Hematopoietic multipotent progenitor cell (in vitro differentiated cells): ENCODE measurements at regions not wholly inside any gene's neighbourhood (a gene's known extent, or its start where the extent isn't known, plus 50 kb on each side); places are given as distances from the start of the nearest gene placed in this dataset.

Experiments
- DNase-seq, 3 donors: peaks; one replicate each; pipeline ENCODE4 v3.0.0-alpha.2; 2011 to 2015; ENCODE audit warnings: low read depth in 2 of 3, low spot score in 2 of 3

DNA sequence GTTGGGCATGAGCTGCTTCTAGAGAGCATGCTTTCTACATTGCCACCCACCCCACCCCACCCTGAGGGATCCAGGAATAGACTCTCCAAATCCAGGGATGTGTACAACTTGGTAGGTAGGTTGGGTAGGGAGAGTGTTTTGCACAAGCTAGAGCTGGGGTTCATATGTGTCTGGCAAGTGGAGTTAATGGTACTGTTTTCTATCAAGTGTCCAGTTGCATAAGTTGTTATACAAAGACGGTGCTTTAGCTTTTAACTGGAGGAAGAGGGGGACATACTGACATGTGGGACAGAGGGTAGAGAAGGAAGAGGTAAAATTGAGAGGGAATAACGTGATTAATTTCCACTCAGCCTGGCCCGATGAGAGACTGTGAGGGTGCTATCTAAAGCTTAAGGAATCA, 51.0 kb upstream of the TNC start:
- no peak for DNase-seq

DNA sequence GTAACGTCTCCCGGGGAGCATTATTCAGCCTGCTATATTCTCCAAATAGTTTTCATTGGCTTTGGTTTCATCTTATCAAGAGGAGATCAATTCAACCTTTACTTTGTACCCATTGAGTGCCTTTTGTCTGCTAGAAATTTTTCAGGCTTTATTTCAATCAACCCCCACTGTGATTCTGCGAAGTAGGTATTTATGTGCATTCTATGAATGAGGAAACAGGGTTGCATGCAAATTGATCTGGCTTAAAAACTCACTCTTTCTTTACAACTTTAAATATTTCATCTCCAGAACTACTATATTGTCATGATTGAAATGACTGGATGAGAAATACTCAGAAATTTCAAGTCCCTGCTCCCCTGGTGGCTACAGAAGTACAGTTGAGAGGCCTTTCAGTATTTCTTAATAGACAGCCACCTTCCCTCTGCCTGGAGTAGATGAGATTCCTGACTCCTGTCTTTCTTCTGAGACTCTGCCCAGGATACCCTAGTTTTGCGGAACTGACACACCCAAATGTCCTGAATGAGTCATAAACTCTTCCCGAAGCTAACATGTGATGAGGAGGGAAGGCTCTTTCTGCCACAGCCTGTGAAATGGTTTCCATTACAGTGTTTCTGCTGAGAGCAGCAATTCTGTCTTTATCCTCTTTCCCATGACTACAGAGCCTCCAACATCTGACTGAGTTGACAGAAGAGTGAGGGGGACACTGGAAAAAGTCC, 52.6 kb upstream of the TNC start:
- DNase-seq = no peak

DNA sequence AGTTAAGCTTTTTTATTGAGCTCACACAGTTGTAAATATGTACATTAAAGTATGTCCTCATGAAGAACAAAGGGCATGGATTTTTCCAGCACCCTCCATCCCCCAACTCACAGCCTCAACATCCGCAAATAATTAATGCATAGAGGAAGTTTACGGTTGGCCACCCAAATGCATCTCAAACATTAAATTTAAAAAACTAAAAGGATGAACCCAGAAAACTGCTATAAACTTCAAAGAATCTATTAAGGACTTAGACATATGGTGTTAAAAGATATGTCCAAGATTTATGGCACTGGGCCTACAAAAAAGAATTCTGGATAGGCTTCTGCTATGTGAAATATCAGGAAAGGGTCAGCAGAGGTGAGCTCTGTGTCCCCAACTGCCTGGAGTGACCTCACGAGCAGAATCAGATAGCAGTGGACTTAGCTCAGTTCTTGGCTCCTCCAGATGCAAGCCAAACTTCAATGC, 54.0 kb upstream of the TNC start:
- DNase-seq = no peak

DNA sequence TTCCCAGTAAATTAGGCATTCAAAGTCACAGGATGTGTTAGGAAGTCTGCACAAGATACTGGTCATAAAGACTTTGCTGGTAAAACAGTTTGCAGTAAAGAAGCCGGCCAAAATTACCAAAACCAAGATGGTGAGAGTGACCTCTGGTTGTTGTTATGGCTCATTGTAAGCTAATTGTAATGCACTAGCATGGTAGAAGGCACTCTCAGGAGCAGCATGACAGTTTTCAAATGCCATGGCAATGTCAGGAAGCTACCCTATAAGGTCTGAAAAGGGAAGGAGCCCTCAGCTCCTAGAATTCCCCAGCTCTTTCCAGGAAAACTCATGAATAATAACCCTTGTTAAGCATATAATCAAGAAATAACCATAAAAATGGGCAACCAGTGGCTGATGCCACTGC, 64.3 kb upstream of the TNC start:
- no peak for DNase-seq

DNA sequence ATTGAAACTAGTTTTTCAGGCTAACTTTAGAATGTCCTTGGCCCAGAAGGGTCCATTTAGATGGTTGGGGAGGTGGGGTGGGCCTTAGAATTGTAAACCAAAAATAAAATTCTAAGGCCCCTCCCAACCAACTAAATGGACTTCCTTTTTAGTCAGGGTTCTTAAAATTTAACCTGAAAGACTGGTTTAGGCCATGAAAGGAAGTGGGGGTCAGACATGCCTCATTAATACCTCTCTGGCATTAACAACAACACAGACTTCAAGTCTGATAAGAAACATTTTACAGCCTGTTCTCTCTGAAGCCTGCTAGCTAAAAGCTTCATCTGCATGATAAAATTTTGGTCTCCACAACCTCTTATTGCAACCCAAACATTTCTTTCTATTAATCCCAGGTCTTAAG, 65.5 kb upstream of the TNC start:
- no peak for DNase-seq

DNA sequence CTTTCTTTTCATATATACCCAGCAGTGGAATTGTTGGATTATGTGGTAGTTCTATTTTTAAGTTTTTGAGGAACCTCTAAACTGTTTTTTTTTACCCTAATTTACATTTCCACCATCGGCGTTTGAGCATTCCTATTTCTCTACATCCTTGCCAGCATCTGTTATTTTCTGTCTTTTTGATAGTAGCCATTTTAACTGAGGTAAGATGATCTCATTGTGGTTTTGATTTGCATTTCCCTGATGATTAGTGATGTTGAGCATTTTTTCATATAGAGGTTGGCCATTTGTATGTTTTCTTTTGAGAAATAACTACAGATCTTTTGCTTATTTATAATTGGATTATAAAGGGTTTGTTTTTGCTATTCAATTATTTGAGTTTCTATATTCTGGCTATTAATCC, 71.7 kb upstream of the TNC start:
- no peak for DNase-seq

DNA sequence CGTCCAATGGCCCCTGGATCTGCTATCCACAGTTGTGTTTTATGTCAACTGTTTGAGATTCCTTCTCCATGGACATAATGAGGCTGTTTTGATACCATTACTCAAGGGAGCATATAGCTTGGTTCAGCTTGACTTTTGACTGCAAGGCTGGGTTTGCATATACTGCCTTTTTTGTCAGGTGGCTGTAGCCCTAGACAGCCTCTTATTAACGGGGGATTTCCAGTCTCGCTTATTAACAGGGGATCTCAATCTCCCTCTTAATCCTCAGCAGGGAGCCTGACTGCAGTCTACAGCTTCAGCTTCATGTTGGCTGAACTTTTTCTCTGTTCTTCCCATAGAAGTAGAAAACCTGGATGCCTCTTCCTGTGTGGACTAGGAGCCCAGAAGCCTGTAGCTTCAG, 73.7 kb upstream of the TNC start:
- no peak for DNase-seq

DNA sequence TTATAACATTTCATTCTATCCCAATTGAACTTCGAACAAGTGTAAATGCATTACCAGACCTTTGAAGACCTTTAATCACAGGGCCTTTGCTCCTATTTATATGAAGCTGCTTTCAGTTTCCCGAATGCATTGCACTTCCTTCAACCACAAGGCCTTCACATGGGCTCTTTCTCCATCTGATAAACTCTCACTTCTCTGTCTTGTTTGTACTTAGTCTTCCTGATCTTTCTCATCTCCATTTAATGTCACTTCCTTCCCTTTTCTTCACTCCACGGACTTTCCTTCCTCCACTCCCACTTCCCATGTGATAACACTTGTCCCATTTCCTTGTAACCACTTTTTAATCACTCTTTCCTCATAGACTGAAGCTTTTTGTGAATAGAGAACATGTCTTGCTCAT, 74.3 kb upstream of the TNC start:
- DNase-seq = no peak

DNA sequence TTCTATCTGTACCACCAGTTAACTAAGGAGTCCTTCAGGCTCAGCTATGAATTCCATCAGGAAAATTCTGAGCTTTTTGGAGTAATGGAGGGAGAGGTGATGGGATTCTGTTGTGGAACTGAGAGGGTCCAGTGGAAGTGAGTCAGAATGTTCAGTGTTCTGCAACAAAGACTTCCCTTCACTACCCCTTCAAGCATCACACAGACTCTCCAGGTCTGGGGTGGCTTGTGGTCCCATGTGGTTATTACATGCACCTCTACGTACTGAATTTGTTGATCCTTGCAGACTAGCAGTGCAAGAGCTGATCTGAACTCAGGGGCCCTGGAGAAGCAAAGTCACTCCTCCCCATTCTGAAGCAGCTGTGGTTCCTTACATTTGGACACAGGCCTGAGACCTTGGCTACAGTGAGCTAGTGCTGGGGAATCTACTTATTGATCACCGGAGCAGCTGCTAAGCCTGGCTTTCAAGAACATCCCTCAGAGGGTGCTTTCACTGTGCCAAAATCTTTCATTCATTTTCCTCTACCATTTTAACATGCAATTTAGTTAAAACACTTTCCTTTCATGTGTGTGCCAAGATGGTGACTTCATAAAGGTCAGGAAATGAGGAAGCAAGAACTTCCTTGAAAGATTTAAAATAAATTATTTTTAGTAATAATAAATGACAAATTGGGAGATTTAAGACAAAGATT, 75.0 kb upstream of the TNC start:
- no peak for DNase-seq

DNA sequence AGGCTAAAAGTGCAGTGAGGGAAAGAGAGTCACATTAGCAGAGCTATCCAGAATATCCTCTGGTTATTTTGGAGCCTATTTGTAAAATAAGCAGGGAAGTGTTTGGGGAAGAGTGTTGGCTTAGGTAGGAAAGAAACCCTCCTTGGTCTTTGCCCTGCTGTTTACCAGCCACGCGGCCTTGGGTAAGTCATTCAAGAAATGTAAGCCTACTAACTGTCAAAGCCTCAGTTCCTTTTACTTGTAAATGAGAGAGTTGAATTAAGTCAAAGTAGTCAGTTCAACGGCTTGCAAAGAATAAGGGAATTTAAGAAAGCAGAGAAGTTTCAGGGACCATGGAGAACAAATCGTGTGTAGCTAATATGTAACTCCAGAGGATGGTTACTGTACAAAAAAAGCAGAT, 75.8 kb upstream of the TNC start:
- no peak for DNase-seq

DNA sequence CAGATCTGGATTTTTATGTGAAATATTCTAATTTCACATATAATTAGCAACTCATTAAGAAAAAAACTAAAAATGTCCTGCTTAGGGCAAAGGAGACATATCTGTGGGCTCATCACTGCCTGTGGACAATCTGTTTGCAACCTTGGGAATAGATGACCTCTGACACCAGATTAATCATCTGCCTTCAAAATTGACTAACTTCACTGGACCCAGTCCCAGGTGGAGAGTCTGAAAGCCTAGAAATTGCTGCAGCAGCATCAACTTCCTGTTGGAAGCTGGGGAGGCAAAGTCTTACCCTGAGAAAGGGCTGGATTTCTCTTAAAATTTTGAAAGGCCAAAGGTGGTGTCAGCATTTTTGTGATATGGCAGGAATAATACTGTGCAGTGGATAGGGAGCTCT, 76.3 kb upstream of the TNC start:
- DNase-seq = no peak

DNA sequence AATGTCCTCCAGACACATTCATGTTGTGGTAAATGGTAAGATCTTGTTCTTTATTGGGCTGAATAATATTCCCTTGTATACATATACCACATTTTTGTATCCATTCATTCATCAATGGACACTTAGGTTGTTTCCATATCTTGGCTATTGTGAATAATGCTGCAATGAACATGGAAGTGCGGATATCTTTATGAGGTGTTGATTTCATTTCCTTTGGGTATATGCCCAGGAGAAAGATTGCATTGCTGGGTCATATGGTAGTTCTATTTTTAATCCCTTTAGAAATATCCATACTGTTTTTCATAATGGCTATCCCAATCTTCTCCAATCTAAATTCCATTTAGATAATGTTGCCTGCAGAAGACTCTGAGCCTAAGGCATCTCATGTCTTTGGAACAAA, 78.0 kb upstream of the TNC start:
- no peak for DNase-seq

DNA sequence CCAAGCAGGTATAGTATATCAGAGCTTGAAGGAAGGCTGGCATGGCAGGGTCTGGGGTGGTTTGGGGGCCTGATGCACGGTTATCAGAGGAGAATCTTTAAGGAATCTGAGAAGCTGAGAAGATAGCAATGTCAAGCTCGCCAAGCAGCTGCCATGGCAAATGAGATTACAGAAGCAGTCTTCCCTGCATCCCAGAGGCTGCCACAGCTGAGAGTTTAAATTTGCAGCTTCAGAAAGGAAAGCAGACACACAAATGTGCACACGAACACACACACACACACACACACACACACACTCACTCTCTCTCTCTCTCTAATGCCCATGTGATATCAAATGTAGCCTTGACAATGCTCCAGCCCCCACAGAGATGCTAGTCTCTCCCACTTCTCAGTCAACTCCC, 79.0 kb upstream of the TNC start:
- DNase-seq = no peak

DNA sequence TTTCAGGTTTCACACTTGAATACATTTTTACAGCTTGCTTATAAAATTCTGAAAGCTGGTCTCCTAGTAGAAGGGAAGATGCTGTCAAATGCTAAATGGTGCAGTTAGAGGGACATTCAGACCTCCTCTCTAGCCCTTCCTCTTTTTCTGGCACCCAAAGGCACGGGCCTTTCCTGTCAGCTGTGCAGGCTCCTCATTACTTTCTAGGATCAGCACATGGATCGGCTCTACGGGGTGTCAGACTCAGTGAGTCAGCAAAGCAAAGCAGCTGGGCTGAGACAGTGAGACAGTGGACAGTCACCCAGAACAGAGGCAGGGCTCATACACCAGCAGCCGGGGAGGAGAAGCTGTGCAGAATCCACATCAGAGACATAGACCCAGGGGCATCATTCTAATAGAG, 80.0 kb upstream of the TNC start:
- no peak for DNase-seq

DNA sequence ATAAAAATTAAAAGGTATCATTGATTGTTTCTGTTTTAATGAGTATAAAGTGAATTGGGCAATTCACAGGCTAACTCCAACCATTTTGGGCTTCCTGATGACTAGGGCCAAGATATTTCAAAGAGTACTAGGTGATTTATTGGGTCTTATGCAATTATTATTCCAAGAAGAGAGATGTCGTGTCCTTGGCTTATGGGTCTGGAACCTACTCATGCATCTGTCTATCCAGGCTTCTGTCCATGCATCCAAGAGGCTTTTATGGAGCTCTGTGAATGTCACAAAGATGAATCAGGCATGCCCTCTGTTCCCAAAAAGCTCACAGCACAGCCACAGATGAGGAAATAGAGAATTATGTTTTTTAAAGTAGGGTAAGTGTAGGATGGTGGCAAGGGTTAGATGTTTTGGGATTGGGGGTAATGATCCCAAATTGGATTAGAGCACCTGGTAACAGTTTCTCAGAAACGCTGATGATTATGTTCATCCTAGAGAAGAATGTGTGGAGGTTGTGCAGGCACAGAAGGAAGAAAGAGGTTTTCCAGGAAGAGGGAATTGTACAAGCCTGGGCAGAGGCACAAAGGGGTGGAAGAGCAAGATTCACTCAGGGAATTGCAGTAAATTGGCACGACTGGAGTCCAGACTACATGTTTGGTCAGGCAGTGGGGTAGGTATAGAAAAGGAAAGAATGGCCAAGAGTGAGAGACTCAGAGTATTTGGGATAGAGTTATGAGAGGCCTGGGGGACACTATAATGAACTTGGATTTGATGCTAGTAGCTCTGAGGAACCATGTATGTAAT, 83.0 kb upstream of the TNC start:
- no peak for DNase-seq

DNA sequence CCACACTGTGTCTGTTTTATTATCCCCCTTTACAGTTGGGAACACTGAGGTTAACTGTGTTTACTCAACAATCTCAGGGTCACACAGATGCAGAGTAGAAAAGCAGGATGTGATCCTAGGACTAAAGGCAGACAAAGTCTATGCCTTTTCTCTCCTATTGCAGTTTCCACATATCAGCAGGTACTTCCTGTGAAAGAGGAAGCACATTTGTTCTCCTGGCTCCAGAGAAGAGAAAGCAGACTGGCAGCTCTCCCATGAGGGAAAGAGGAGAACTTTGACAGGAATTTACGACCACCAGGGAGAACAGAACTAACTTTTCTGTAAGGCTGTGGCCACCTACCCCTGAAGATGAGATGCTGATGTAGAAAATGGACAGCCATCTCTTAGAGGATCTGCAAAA, 84.2 kb upstream of the TNC start:
- DNase-seq = no peak

DNA sequence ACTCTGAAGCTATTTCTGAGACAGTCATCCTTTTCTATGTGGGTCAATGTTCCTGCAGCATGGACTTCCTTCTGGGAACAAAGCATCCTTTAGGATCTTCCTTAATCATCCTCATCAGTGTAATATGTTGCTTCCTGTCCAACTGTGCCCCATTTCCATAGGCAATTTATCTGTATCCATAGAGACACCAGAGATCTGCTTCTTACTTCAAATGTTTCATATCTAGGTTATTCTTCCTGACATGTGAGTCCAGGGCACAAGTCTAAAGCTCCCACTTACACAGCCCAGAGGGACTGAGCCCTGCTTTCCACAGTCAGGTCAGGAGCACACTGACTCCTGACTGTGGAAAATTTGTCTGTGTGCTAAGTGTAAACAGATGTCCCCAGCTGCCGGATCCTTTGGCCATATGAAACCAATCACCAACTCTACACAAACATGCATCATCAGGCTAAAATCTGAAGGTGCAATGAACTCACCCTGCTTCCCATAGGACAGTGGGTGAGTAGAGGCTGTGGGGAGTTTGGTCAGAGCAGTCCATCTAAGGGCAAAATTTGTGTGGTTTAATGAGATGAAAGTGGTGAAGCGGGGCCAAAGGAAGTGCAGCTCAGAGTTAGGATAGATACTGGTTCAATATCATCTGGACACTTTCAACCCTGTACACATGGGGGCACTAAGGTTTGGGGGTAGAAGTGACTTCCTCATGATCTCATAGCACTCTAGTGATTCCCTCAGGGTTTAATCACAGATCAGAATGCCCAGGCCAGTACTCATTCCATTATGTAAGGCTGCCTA, 85.2 kb upstream of the TNC start:
- DNase-seq = no peak

DNA sequence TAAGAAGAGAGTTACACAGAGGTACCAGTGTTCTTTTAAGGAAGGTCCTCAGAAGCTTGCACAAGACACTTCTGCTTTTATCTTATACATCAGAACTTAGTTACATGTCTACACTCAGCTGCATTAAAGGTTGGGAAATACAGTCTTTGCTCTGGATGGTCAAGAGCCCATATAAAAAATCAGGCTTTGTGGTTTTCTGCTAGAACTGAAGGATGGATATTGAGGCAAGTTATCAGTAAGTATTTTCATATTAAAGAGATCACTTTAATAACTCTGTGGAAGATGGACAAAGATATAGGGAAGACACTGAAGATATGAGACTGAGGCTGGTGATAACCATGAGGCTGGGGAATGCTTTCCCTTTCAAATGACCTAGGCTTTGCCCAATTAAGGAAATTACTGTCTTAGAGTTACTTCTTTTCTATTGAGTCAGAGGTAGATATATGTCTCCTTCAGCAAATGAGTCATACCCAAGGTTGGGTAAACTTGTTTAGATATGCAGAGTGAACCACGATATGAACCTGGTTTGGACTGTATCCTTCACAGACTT, 87.0 kb upstream of the TNC start:
- DNase-seq = no peak

DNA sequence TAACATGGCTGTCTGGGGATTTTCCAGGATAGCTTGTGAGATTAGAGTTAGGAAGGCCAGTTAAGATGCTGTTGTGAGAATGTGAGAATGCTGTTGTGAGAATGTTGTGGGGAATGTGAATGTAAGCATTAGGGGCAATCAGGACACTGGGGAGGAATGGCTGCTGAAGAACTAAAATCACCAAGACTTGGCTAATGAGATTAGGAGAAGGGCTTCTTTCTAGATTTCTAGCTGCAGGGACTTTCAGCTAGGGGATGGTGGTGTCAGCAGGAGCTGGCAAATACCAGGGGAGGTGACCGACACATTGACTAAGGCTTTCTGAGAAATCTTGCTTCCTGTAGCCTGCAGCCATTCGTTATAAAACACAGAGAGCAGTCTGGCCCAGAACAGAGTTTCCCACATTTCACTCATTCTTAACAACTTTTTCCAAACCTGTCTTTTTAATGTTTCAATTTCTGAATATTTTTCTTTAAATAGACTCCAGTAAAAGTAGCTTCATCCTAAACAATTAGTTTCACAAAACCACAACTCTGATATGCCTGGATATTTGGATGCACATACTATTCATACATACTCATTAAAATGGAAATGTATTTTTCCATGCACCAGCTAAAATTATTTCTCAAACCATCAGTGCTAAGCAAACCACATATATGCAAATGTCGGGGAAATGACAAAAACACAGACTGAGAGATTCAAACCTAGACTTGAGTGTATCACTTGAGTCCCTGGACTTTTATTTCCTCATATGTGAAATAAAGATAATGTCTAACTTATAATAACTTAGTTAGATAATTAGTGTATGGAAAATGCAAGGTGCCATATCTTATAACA, 89.3 kb upstream of the TNC start:
- no peak for DNase-seq

DNA sequence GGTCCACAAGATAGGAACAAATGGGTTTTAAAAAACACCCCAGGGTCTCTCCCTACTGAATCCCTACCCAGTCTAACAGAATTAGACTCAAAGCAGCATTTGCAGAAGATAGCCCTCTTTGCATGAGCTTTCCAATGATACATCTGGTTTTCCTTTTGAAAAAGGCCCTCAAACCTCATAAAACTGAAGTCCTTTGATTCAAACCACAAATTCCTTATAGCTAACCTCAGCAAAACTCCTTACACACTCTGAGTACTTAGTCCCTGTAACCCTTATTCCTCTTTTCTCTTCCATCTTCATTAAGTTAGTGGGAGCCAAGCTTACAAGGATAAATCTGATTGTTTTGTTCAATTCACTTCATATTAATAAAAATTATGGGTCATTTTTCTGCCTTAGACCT, 90.5 kb upstream of the TNC start:
- no peak for DNase-seq
